ENCODE measurements at regions not wholly inside any gene's neighbourhood (a gene's known extent, or its start where the extent isn't known, plus 50 kb on each side); places are given as distances from the start of the nearest gene placed in this dataset.

- no peak for DNase-seq
Measured at GRCh38 chr7:132666774-132667172, 90.5 kb upstream of the PLXNA4 start.

DNA sequence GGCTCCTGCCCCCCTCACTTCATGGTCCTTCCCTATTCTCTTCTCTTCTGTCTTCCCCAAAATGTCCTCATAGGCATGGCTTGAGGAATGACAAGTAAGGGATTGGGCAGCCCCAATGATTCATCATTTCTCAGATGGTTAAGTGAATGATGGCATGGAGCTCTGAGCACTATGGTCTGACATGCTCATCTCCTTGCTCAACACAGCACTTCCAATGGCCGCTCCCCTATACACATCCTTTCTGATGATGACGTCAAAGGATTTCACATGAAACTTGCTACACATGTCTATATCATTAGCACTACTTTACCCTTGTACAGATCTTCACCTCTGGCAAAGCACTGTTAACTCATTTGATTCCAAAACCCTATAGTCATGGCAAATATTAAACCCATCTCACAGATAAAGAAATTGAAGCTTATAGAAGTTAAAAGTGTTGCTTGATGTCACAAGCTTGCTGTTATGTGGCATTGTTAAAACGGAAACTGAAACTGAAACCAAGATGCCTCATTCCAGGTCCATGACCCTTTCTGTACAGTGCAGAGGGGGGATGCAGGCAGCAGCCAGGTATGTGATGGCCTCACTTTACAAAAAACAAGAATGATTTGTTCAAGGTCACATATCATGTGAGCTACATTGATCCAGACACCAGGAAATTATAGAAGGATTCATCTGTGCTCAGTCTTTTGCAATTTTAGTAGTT lies 90.0 kb upstream of the PLXNA4 start:
- DNase-seq = peak; percentile 49

DNA sequence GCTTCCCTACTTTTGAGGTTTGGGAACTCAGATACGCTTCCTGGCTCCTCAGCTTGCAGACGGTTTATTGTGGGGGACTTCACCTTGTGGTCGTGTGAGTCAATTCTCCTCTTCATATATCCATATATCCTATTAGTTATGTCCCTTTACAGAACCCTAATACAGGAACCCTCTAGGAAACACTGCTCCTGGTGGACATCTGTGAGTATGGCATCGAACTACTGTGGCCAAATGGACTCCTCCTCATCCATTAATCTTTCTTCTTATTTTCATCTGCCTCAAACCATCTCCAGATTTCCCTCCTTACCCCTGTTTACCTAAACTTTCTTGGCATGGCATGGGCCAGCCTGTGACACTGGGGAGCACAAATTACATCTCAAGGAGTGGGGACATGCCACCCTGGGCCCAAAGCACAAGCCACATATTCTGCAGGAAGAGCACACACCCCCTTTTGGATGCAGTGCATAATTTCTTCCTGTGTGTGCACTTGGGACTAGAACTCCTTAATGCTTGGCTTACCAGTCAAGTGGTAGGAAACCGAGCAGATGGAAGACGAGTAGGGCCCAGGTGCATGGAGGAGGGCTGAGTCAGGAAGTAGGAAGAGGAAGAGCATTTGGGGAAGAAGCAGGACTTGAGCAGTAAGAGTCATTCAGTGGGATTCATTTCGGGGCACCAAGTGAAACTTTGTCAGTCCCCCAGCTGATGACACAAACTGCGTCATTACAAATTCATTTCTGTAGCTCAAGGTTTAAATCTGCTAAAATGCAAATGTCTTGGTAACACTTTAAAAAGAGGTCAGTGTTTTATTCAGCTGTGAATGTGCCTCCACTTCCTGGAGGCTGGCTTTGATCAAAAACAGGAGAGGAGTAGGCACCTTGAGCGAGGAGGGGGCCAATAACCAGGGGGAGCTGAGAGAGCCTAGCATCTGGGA lies 80.8 kb upstream of the PLXNA4 start:
- DNase-seq = peak; percentile 8

DNA sequence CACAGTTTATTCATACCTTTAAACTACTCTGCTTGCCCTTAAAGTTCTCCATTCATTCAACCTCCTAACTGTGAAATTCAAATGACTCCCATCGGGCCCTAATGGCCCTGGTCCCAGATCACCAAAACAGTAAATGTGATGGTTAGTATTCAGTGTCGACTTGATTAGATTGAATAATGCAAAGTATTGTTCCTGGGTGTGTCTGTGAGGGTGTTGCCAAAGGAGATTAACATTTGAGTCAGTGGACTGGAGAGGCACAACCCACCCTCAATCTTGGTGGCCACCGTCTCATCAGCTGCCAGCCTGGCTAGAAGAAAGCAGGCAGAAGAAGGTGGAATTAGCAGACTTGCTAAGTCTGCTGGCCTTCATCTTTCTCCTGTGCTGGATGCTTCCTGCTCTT lies 80.1 kb upstream of the PLXNA4 start:
- DNase-seq = no peak

DNA sequence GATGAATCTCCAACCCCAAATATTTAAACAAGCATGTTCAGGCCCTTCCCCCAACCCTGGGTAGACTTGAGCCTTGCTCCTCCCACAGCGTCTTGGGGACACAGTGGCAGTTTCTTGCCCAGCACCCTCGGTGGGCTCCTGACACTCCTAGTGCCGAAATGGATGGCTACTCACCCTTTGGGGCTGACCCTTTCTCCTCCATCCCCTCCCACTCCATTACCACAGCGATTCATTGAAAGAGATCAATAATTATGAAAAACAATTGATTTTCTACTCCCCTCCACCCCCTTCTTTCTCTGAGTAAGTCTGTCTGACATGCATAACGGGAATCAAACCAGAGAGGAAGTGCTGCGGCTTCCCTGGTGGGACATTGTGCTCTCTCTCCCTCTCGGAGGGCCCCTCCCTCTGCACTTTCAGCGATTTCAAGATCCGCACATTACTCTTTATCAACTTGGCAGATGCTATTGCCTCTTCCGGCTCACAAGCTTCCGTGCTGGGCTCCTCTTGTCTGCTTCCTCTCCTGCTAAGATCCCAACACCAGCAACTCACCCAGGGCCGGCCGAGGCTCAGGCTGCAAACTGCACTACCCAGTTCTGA lies 79.0 kb upstream of the PLXNA4 start:
- DNase-seq = peak; percentile 59

GRCh38 chr7:132654150-132654549 lies 77.9 kb upstream of the PLXNA4 start:
- peak; percentile 25 for DNase-seq

- DNase-seq = no peak
Measured at GRCh38 chr7:132653366-132653930, 77.2 kb upstream of the PLXNA4 start.

DNA sequence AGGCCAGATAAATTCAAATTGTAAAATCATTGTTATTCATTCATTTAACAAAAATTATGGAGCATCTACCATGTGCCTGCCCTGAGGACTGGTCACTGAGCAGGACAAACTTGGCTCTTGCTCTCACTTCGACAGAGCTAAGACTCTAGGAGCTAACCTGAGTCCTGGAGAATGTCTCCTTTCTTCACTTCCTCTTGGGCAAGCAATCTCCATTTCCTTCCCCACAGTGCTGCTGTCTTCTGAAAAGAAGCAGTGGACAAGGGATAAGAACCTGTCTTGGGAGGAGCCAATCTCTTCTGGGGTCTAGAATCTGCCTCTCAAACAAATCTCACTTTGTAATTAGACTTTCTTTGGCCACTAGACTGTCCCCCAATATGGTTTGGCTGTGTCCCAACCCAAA lies 76.2 kb upstream of the PLXNA4 start:
- no peak for DNase-seq

GRCh38 chr7:132650498-132650897 lies 74.2 kb upstream of the PLXNA4 start:
- no peak for DNase-seq

GRCh38 chr7:132647311-132647710 lies 71.0 kb upstream of the PLXNA4 start:
- DNase-seq = no peak

DNA sequence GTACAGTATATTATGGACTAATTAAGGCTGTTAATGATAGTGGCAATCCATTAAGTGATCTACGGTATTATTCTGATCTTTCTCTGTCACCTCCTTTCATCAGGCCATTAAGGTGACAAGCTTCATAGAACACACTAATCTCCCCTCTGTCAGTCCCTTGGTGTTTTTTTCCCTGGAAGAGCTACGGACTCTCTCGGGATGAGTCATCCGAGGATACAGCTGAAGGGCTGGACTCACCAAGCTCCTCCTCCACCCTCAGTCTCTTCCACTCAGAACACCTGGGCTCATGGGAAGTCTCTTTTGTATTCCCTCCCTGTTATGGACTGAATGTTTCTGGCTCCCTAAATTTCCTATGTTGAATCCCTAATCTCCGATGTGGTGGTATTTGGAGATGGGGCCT lies 69.8 kb upstream of the PLXNA4 start:
- DNase-seq = no peak

DNA sequence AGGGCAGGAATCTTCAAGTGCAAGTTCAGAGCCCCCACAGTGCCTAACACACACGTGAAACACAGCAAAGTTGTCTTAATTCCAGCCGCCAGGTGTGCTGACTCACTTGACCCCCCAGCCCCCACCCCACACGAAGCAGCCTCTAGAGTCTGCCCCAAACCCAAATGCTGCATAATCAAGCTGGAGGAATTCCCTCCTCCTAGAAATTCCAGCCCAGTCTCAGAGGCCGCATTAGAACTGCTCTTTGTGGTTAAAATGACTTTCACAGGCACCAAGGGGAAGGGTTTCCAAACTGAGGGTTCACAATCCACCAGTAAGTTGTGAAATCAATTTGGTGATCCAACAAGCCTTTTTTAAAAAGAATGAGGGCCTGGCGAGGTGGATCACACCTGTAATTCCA lies 67.0 kb upstream of the PLXNA4 start:
- no peak for DNase-seq

DNA sequence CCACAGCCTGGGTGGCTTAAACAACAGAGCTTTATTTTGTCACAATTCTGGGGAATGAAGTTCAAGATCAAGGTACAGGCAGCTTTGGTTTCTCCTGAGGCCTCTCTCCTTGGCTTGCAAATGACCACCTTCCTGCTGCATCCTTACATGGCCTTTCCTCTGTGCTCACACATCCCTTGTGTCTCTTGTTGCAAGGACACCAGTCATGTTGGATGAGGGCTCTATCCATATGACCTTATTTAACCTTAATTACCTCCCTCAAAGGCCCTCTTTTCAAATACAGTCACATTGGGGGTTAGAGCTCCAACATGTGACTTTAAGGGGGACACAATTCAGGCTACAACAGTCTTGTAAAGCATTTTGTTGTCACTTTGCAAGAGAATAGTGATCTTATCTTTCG lies 65.0 kb upstream of the PLXNA4 start:
- DNase-seq = no peak

DNA sequence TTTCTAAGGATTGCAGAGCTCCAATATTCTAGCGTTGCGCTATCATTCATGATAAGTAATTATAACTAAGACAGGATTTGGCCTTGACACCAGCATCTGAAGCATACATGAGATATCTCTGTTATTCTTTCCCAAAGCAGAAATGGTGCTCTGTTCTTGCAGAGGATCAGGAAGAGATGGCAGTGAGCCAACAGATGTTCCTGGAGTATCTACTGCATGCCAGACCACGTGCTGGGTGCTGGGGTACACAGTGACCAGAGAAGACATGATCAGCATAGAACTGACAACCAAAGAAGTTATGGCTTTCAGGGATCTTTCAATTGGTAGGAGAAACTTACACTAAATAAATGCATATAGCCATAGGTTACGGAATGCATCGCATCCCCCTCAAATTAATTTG lies 63.7 kb upstream of the PLXNA4 start:
- no peak for DNase-seq

DNA sequence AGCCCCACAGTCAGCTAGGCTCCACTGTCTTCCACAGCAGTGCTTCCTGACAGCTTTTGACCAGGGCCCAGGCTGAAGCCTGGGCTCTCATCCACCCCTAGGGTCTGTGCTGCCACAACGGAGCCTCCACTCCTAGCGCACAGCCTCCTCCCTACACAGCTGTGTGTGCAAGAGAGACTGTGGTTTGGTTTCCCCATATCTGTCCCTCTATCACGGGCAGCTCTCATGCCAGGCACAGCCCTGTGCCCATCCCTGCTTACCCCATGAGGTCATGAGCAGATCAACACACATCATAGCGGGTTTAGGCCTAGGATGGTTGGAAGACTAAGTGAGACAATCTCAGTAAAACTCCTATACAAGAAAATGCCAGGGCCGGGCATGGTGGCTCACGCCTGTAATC lies 61.7 kb upstream of the PLXNA4 start:
- no peak for DNase-seq

DNA sequence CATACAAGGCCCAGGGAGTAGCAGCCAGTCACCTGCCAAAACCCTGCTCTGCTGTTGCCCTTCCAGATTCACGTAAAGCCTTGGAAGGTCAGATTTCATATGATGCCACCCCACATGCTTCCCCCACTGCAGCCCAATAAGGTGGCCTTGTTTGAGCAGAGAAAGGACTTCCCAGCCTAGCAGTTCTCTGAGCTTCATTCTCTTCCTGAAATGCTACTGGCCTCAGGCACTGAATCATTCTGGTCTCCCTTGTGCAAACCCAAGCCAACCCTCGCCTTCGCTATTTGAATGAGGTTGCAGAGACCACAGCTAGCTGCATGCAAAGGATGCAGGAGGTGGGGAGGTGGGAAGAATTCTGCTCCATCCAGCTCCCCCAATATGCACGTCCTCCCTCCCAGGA lies 60.3 kb upstream of the PLXNA4 start:
- DNase-seq = no peak

GRCh38 chr7:132635127-132635526 lies 58.9 kb upstream of the PLXNA4 start:
- DNase-seq = no peak

- no peak for DNase-seq
Measured at GRCh38 chr7:132630834-132631233, 54.6 kb upstream of the PLXNA4 start.
